Myocyte (in vitro differentiated cells): ENCODE measurements at regions not wholly inside any gene's neighbourhood (a gene's known extent, or its start where the extent isn't known, plus 50 kb on each side); places are given as distances from the start of the nearest gene placed in this dataset.

ENCODE experiments used
- DNase-seq: peaks from one replicate; pipeline ENCODE4 v3.0.0-alpha.2; 2012; ENCODE audit warnings: low read depth

- no peak for DNase-seq
Observed at GRCh38 chr18:73742957-73743356, 404.7 kb downstream of the FBXO15 start.

- DNase-seq: no peak
Observed at GRCh38 chr18:73741946-73742345, 405.7 kb downstream of the FBXO15 start.

- no peak for DNase-seq
Observed at GRCh38 chr18:73739098-73739497, 408.5 kb downstream of the FBXO15 start.

GRCh38 chr18:73737990-73738389 lies 409.6 kb downstream of the FBXO15 start:
- DNase-seq: no peak

GRCh38 chr18:73735836-73736235 lies 411.8 kb downstream of the FBXO15 start:
- DNase-seq: no peak

- DNase-seq: no peak
Observed at GRCh38 chr18:73733806-73734314, 413.8 kb downstream of the FBXO15 start.

- no peak for DNase-seq
Observed at GRCh38 chr18:73733376-73733775, 414.3 kb downstream of the FBXO15 start.

GRCh38 chr18:73728657-73729056 lies 419.0 kb downstream of the FBXO15 start:
- no peak for DNase-seq

GRCh38 chr18:73724958-73725357 lies 422.7 kb downstream of the FBXO15 start:
- DNase-seq: no peak

GRCh38 chr18:73719611-73720010 lies 428.0 kb downstream of the FBXO15 start:
- DNase-seq: no peak

- DNase-seq: no peak
Observed at GRCh38 chr18:73717570-73717969, 430.1 kb downstream of the FBXO15 start.

- DNase-seq: no peak
Observed at GRCh38 chr18:73715210-73715670, 432.4 kb downstream of the FBXO15 start.

- DNase-seq: no peak
Observed at GRCh38 chr18:73714466-73714865, 433.2 kb downstream of the FBXO15 start.

GRCh38 chr18:73711256-73711655 lies 436.4 kb downstream of the FBXO15 start:
- DNase-seq: no peak

- DNase-seq: no peak
Observed at GRCh38 chr18:73708591-73708990, 439.0 kb downstream of the FBXO15 start.

- DNase-seq: no peak
Observed at GRCh38 chr18:73707035-73707434, 440.6 kb downstream of the FBXO15 start.

- DNase-seq: no peak
Observed at GRCh38 chr18:73697353-73697752, 450.3 kb downstream of the FBXO15 start.

- no peak for DNase-seq
Observed at GRCh38 chr18:73696698-73697097, 450.9 kb downstream of the FBXO15 start.

- DNase-seq: no peak
Observed at GRCh38 chr18:73696171-73696570, 451.5 kb downstream of the FBXO15 start.

- DNase-seq: no peak
Observed at GRCh38 chr18:73693091-73693490, 454.5 kb downstream of the FBXO15 start.

GRCh38 chr18:73691624-73692023 lies 456.0 kb downstream of the FBXO15 start:
- DNase-seq: no peak

GRCh38 chr18:73691118-73691517 lies 456.5 kb downstream of the FBXO15 start:
- no peak for DNase-seq

- no peak for DNase-seq
Observed at GRCh38 chr18:73690222-73690621, 457.4 kb downstream of the FBXO15 start.
